Gastrocnemius medialis (tissue), 4 donors: ENCODE measurements at regions not wholly inside any gene's neighbourhood (a gene's known extent, or its start where the extent isn't known, plus 50 kb on each side); places are given as distances from the start of the nearest gene placed in this dataset.

Experiments used
- ATAC-seq, 2 donors: fragments of 150-250 bp; one replicate each; pipeline ENCODE4 v1.9.1; 2016
- DNase-seq, 2 donors: peaks; one replicate each; pipeline ENCODE4 v3.0.0-alpha.2; 2019
- H3K27ac ChIP-seq, 4 donors: fragments of 200-600 bp; sonication (generic); 1 replicate in 1 of 4; 2 replicates in 3 of 4; pipeline ENCODE4 v1.5.1; 2016 to 2018; ENCODE audit warnings: mild to moderate bottlenecking in 2 of 4, moderate library complexity in 1 of 4
- H3K27me3 ChIP-seq, 3 donors: fragments of 200-600 bp; sonication (generic) in 2 of 3; 1 replicate in 1 of 3; 2 replicates in 2 of 3; pipeline versions ENCODE4 v1.5.1 to v1.6.0; 2016 to 2019; ENCODE audit warnings: mild to moderate bottlenecking in 1 of 3, moderate library complexity in 1 of 3
- H3K36me3 ChIP-seq, 2 donors: fragments of 200-600 bp; sonication (generic) in 1 of 2; one replicate each; pipeline ENCODE4 v1.5.1; 2017 to 2018
- H3K4me1 ChIP-seq, 2 donors: fragments of 200-600 bp; sonication (generic) in 1 of 2; one replicate each; pipeline ENCODE4 v1.5.1; 2016 to 2017; ENCODE audit warnings: mild to moderate bottlenecking in 2 of 2
- H3K4me3 ChIP-seq, 4 donors: fragments of 200-600 bp; sonication (generic) in 3 of 4; 1 replicate in 1 of 4; 2 replicates in 3 of 4; pipeline ENCODE4 v1.5.1; 2016 to 2019; ENCODE audit warnings: mild to moderate bottlenecking in 2 of 4
- H3K9me3 ChIP-seq, 3 donors: fragments of 200-600 bp; sonication (generic) in 2 of 3; 1 replicate in 1 of 3; 2 replicates in 2 of 3; pipeline ENCODE4 v1.5.1; 2016 to 2019
- CTCF ChIP-seq, 5 experiments: fragments of 450-650 bp in 3 of 5; fragments of 200-600 bp in 2 of 5; sonication (generic) in 2 of 5; IDR thresholded peaks in 4 of 5; conservative IDR thresholded peaks in 1 of 5; 1 replicate in 4 of 5; 2 replicates in 1 of 5; pipeline ENCODE4 v1.5.1; 2016 to 2019; ENCODE audit warnings: antibody characterized with exemption in 5 of 5, mild to moderate bottlenecking in 3 of 5, moderate library complexity in 3 of 5
- POLR2A ChIP-seq, 2 donors: fragments of 450-650 bp; IDR thresholded peaks; one replicate each; pipeline ENCODE4 v1.6.1; 2017; ENCODE audit warnings: antibody characterized with exemption in 2 of 2, mild to moderate bottlenecking in 2 of 2, moderate library complexity in 2 of 2
- in situ Hi-C, 4 donors: fragments of 200-750 bp; cut with MboI; loops; one replicate each; pipeline versions ENCODE4 v1.15.0 to v1.8.0; 2017; ENCODE audit warnings: low sequenced_read_pairs in 4 of 4
- intact Hi-C: fragments of 100-400 bp; cut with DNase I; formaldehyde crosslinking; loops from one replicate; pipeline ENCODE4 v1.15.1; 2023; ENCODE audit warnings: low total_unique reads

DNA sequence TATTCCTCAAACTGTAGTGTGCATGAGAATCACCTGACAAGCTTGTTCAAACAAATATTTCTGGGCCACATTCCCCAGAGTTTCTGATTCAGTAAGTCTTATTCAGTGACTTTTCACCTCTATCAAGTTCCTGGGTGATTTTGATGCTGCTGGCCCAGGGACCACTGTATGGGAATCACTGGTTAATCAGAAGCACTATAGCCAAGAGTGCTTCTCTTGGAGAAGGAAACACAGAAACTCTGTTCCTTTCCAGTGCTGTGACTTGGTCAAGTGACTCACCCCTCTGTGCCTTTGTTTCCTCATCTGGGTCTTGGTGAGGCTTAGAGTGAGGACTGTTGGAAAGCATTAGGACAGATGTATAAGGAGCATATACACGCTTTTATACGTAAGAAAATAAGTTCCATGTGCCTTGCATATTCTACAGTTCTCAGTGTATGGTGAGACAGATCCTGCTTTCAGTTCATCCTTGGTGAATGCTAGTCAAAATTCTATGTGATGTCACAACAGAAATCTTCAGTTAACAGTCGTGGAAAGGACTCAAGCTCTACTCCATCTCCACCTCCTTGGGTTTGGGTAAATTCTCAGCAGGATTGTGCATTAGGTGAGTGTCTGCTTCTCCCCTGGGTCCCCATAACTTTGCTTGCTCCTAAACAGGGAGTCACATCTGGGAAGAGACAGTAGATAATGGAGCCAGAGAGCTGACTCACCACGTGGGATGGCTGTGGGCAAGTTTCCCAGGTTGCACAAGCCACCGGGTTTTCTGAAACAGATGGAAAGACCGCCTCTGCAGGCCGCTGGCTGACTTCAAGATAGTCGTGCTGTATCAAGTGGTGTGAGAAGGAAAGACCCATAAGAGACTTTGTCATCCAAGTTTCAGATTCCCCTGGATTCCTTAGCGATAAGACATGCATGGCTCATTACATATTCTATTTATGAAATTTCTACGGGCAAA, 117.0 kb downstream of the NXNL2 start:
- in situ Hi-C loops (no loop called here), intact Hi-C loops (loop anchor here (2.0 kb wide), 1 partner anchor 97 kb away; no protein-coding TSS in a partner anchor)
- DNase-seq (peak; percentile 62 to 73), ATAC-seq (peak; percentile 90)
- no peaks in the 10 kb centered on the region for H3K36me3 ChIP-seq
- TF ChIP-seq CTCF (IDR thresholded peaks at IDR 0.05 in 4 of 5, conservative IDR thresholded peaks at IDR 0.05 in 1 of 5): no peak
- TF ChIP-seq POLR2A (IDR thresholded peaks at IDR 0.05): no peak
- H3K4me1 ChIP-seq: no peaks in the 10 kb centered on the region
- no peak overlapping the region for H3K4me3 ChIP-seq
- no peaks in the 10 kb centered on the region for H3K27me3 ChIP-seq
- no peak overlapping the region for H3K27ac ChIP-seq
- no peaks in the 10 kb centered on the region for H3K9me3 ChIP-seq

DNA sequence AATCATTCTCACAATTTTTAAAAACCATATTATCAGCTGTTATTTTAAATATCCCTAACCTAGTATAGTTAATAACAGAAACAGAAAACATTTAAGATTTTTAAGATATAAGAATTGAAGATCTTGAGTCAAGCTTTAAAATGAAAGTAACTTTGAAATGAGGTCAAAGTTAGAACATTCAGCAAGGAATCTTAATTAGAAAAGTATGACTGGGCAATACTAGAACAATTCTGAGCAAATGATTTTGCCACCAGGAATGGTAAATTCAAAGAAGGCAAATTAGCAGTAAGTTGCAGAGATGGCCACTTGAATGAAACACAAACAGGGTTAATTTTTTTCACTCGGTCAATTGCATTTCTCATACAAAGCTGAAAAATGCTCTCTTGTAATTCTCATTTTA, 117.9 kb downstream of the NXNL2 start:
- no peak overlapping the region for H3K27ac ChIP-seq
- in situ Hi-C loops: no loop called here

GRCh38 chr9:88653406-88653805, 118.4 kb downstream of the NXNL2 start:
- no peak overlapping the region for H3K27ac ChIP-seq
- in situ Hi-C loops: no loop called here

More for the DNA sequence above, 117.9 kb downstream of the NXNL2 start:
- no peak for DNase-seq
- TF ChIP-seq POLR2A (IDR thresholded peaks at IDR 0.05) (no peak), CTCF (IDR thresholded peaks at IDR 0.05 in 4 of 5, conservative IDR thresholded peaks at IDR 0.05 in 1 of 5) (no peak)
- H3K4me3 ChIP-seq: no peak overlapping the region
- H3K9me3 ChIP-seq: no peaks in the 10 kb centered on the region
- intact Hi-C loops: loop anchor here (2.0 kb wide), 1 partner anchor 96 kb away; no protein-coding TSS in a partner anchor
- no peak for ATAC-seq
- no peaks in the 10 kb centered on the region for H3K4me1 ChIP-seq
- no peaks in the 10 kb centered on the region for H3K36me3 ChIP-seq
- H3K27me3 ChIP-seq: no peaks in the 10 kb centered on the region

DNA sequence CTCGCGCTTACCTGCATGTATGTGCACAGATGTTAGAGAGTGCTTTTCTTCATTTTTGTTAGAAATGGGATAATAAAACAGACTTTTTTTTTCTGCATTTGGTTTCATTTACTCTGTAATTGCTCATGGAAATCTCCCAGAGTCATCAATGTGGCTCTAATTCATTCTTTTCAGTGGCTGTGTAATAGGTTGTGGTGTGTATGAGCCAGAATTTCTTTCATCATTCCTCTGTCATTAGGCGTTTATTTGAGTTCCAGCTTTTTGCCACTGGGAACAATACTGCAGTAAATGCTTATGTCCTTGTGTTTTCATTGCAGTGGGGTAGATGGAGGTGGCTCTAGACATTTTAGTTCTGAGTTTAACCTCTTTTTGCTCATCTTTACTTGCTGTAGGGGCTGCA, 118.9 kb downstream of the NXNL2 start:
- H3K4me3 ChIP-seq: no peak overlapping the region
- no peaks in the 10 kb centered on the region for H3K27me3 ChIP-seq
- no peaks in the 10 kb centered on the region for H3K4me1 ChIP-seq
- TF ChIP-seq POLR2A (IDR thresholded peaks at IDR 0.05) (no peak), CTCF (IDR thresholded peaks at IDR 0.05 in 4 of 5, conservative IDR thresholded peaks at IDR 0.05 in 1 of 5) (no peak)
- intact Hi-C loops (loop anchor here (2.0 kb wide), 1 partner anchor 95 kb away; no protein-coding TSS in a partner anchor), in situ Hi-C loops (no loop called here)
- no peak overlapping the region for H3K27ac ChIP-seq
- H3K36me3 ChIP-seq: no peaks in the 10 kb centered on the region
- H3K9me3 ChIP-seq: no peaks in the 10 kb centered on the region
- DNase-seq (no peak), ATAC-seq (peak in 1 of 2 donors; percentile 35)

More at GRCh38 chr9:88653406-88653805, 118.4 kb downstream of the NXNL2 start:
- H3K27me3 ChIP-seq: no peaks in the 10 kb centered on the region
- H3K9me3 ChIP-seq: no peaks in the 10 kb centered on the region
- TF ChIP-seq CTCF (IDR thresholded peaks at IDR 0.05 in 4 of 5, conservative IDR thresholded peaks at IDR 0.05 in 1 of 5) (no peak), POLR2A (IDR thresholded peaks at IDR 0.05) (no peak)
- intact Hi-C loops: loop anchor here (2.0 kb wide), 1 partner anchor 95 kb away; no protein-coding TSS in a partner anchor
- H3K36me3 ChIP-seq: no peaks in the 10 kb centered on the region
- no peak overlapping the region for H3K4me3 ChIP-seq
- DNase-seq (no peak), ATAC-seq (no peak)
- no peaks in the 10 kb centered on the region for H3K4me1 ChIP-seq
